ENCODE measurements at regions not wholly inside any gene's neighbourhood (a gene's known extent, or its start where the extent isn't known, plus 50 kb on each side); places are given as distances from the start of the nearest gene placed in this dataset.
"Not testable (repeated sequence)": the region's sequence is repeated elsewhere in the genome, so short reads cannot be mapped to it uniquely, and the experiment has no call there.

DNA sequence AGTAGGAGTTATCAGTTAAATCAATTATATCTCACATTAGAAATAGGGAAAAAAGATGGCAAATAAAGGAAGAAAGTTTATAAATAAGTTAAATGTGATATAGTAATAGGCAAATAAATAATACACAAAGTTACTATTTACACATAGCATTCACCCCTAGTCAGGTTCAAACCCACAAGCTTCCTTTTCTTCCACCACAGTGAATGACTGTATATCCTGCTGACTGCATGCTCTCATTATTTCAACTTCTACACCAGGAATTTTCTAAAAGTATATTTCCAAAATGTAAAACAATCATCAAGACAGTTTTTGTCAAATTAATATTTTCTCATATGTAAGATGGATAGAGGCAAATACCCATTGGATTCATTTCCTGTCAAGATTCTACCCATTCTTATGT lies 548.6 kb upstream of the SLITRK5 start:
- DNase-seq: no peak

DNA sequence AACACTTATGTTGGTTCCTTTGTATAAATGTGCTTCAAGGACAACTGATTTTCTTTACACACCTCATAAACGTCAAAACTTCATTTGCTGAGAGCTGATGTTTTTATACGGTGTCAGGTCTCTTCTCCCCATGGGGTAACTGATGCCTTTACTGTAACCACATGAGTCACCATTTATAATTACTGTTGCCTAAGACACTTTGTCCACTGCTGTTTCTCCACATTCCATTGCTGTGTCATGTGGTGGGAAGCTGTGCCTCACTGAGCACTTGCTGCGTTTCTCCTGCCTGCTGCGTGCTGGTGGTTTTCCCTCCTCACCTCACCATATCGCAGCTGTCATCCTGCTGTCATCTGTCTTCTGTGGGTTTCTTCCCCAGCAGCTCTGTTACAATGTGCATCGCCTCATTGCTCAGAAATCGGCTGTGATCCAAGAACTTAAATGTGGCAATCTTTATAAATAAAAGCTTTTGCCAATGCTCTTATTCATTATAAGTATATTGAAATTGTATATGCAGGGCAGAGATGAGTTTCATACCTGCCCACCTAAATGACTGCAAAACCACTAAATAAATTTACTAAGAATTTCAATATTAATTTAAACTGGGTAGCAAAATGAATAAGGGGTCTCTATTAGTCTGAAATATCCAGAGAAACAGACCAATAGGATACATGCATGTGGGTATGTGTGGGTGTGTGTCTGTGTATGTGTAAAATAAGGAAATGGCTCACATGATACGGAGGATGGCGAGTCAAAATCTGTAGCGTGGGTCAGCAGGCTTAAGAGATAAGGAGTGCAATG lies 547.0 kb upstream of the SLITRK5 start:
- DNase-seq: peak; percentile 39

- DNase-seq: no peak
These were observed 546.4 kb upstream of the SLITRK5 start for GRCh38 chr13:87124785-87125074.

GRCh38 chr13:87128036-87128435 lies 543.1 kb upstream of the SLITRK5 start:
- peak; percentile 14 for DNase-seq

DNA sequence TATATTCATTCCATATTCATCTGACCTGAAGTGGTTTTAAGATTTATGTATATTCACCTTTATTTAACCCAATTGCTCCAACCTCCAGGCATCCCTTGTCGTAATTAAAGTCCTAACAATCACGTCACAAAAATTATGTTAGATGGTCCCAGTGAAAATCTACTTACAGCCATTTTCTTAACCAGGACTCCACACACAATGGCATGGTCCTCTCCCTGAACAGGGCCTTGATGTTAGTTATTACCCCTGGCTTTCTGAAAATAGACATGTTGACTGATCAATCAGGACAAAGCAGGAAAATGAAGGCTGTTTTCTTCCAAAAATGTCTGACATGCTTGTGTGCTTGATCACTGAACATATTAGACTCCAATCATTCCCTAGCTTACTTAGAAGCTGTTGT lies 542.7 kb upstream of the SLITRK5 start:
- no peak for DNase-seq

DNA sequence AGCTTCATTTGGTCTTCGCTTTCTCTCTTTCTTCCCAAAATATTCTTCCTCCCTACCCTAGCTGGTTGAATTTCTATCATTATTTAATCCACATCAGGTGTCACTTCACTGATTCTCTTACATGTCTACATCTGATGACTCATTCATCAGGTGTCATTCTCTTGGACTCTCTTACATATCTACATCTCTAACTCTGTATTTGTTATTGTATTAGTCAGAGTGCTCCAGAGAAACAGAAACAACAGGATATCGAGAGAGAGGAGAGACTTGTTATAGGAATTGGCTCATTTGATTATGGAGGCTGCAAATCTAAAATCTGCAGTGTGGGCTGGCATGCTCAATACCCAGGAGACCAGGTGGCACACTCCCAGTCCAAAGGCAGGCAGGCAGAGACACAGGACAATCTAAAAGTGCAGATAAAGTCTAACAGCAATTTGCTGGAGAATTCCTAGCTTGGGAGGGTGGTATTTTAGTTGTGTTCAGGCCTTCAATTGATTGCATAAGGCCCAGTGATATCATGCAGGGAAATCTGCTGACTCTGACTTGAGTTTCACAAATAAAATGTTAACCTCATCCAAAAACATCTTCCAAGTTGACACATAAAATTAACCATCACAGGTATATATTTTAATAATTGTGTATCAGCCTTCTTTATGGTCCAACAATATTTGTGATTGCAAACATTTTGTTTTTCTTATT lies 541.4 kb upstream of the SLITRK5 start:
- no peak for DNase-seq

GRCh38 chr13:87130423-87130822 lies 540.7 kb upstream of the SLITRK5 start:
- DNase-seq: no peak

DNA sequence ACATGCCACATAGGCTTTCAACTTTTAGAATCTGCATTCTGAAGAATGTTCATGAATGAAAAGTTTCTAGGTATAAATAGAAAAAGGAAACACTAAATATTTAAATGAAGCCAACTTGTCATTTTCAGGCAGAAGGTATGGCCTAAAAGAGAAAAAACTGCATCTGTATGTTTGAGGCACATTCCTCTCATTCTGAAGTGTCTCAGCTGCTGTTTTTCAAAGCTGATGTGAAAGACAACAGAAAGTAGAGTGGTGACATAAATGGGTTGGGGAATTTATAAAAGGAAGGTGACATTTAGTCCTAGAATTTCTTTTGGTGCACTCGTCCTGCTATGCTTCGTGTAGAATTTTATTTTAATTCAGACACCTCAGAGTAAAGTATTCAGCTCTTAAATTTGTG lies 539.6 kb upstream of the SLITRK5 start:
- DNase-seq: no peak

- DNase-seq: no peak
These were observed 532.3 kb upstream of the SLITRK5 start for GRCh38 chr13:87138866-87139265.

- DNase-seq: no peak
These were observed 524.1 kb upstream of the SLITRK5 start for GRCh38 chr13:87147076-87147475.

DNA sequence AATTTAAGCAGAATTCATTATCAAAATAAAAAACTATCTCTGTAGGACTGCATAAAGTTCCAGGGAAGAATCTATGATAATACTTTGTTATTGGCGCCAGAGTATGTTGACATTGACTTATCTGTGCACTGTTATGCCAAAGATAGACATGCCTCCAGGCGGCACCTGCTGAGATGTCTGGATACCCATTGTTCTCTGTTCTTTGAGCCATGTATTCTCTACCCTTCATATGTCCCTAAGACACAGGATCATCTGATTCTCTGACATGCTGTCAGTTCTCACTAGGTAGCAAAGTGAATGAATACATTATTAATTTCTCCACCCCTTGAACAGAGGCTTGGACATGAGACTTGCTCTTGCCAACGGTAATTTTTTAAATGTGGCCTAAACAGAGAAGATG lies 517.8 kb upstream of the SLITRK5 start:
- DNase-seq: no peak

- DNase-seq: no peak
These were observed 504.8 kb upstream of the SLITRK5 start for GRCh38 chr13:87166348-87166747.

GRCh38 chr13:87168390-87168789 lies 502.8 kb upstream of the SLITRK5 start:
- no peak for DNase-seq

DNA sequence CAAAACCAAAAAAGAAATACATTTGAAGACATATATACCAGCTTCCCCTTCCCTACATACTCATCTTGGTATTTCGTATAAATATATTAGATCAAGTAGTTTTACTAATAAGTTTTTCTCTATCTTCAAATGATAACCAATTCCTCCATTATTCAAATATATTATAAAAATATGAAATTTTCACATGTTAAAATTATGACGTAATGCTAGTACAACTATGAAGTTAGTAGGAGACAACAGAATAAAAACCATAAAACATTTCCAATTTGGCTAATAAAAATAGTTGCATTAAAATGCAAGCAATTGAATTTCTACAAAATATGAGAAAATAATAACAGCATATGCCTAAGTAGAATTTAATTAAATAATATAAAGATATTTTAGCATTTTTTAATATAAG lies 501.8 kb upstream of the SLITRK5 start:
- DNase-seq: no peak

- peak; percentile 91 for DNase-seq
These were observed 498.9 kb upstream of the SLITRK5 start for GRCh38 chr13:87172166-87172835.

GRCh38 chr13:87185138-87185537 lies 486.0 kb upstream of the SLITRK5 start:
- DNase-seq: not testable (repeated sequence)

GRCh38 chr13:87186647-87187046 lies 484.5 kb upstream of the SLITRK5 start:
- DNase-seq: not testable (repeated sequence)

GRCh38 chr13:87191485-87191884 lies 479.7 kb upstream of the SLITRK5 start:
- DNase-seq: not testable (repeated sequence)

GRCh38 chr13:87198371-87198770 lies 472.8 kb upstream of the SLITRK5 start:
- no peak for DNase-seq

- no peak for DNase-seq
These were observed 464.5 kb upstream of the SLITRK5 start for GRCh38 chr13:87206708-87207107.

DNA sequence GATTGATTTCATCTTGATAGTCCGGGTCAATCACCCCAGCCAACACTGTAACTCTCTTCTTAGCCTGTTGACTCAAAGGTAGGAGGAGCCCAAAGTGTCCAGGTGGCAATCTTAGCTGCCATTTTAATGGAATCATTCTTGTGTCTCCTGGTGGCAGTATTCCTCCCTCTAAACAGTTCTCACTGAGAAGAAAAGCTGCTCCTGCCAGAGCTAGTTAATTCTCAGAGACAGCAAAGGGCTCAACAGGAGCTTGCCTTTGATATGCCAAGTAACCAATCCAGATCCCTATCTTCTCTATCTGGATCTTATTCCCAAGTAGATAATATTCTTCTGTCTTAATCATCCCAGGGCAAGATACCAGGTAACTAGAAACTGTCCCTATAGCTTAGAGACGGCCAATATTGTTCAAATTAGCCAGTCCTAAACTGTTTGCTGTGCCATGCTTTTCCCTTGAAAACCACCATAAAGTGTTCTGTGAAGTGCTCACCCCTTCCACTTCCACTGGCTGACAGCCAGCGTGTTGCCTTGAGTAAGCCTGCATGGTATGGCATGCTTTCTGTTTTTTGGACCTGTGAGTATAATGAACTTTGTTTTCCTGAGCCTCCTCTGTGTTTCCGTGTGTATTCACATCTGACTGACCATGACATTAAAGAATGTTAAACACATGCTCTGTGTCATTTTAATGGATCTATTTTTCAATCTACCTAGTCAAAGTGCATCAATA lies 463.7 kb upstream of the SLITRK5 start:
- no peak for DNase-seq

DNA sequence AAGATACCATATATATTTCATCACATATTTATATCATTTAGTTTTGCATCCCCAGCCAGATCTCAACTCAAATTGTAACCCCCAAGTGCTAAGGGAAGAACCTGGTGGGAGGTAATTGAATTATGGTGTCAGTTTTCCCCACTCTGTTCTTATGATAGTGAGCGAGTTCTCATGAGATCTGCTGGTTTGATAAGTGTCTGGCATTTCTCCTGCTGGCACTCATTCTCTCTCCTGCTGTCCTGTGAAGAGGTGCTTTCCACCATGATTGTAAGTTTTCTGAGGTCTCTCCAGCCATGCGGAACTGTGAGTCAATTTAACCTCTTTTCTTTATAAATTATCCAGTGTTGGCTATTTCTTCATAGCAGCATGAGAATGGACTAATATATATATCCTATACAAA lies 462.5 kb upstream of the SLITRK5 start:
- DNase-seq: no peak

- no peak for DNase-seq
These were observed 436.2 kb upstream of the SLITRK5 start for GRCh38 chr13:87234981-87235380.

DNA sequence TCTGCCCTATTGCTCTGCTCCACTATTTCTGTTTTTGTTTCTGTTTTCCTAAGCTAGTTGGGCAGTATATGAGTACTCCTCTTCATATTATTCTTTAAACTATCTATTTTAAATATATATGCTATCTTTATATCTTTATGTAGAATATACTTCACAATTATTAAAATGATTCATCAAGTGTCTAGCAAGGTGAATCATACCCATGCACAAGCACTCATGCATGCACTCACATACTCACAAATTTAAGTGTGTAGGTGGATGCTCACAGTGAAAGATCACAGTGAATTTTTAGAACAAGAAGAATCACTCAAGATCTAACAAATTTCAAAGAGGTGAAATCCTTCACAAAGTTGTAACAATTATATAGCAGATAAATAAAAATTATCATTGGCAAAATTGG lies 435.6 kb upstream of the SLITRK5 start:
- DNase-seq: no peak
